GM19463 (cell line): ENCODE measurements at regions not wholly inside any gene's neighbourhood (a gene's known extent, or its start where the extent isn't known, plus 50 kb on each side); places are given as distances from the start of the nearest gene placed in this dataset.
A peak's percentile ranks its signal among the peaks of the same experiment; 100 is the strongest.
"Not testable (repeated sequence)": the region's sequence is repeated elsewhere in the genome, so short reads cannot be mapped to it uniquely, and the experiment has no call there.

Experiments used
- ATAC-seq: cut with Tn5 transposase; IDR thresholded peaks from one replicate; pipeline ENCODE4 v1.9.1; 2021; ENCODE audit warnings: mild to moderate bottlenecking, moderate library complexity; ENCODE audit not compliant: unreplicated experiment

DNA sequence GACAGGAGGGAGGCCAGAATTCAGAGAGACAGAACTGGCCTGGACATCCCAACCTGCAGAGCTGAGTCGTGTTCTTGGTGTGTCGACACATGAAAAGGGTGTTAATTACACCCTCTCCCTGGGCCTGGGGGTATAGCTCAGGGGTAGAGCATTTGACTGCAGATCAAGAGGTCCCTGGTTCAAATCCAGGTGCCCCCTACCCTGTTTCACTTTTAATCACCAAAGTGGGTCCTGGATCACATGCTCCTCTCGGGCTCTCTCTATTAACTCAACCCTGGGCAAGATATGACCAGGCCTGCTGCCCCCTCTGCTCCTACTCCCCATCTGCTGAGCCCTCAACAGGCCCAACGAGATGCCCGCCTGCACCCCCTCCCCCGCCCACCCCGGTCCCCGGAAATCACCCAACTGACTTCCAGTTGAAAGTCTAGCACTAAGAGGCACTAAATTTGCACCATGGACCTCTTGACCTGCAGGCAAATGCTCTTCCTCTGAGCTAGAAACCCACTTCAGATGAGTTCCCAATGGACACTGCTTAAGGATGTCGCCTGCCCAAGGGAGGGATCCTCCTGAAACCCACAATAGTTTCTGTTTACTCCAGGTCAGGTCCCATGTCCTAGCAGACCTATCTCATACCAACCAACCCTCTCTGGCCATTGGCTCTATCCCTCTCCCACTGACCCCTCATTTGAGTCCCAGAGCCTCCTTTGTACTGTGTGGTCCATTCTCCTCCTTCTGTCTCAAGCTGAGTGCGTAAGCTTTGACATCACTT, 137.6 kb downstream of the ZNF467 start:
- ATAC-seq: peak; percentile 79

DNA sequence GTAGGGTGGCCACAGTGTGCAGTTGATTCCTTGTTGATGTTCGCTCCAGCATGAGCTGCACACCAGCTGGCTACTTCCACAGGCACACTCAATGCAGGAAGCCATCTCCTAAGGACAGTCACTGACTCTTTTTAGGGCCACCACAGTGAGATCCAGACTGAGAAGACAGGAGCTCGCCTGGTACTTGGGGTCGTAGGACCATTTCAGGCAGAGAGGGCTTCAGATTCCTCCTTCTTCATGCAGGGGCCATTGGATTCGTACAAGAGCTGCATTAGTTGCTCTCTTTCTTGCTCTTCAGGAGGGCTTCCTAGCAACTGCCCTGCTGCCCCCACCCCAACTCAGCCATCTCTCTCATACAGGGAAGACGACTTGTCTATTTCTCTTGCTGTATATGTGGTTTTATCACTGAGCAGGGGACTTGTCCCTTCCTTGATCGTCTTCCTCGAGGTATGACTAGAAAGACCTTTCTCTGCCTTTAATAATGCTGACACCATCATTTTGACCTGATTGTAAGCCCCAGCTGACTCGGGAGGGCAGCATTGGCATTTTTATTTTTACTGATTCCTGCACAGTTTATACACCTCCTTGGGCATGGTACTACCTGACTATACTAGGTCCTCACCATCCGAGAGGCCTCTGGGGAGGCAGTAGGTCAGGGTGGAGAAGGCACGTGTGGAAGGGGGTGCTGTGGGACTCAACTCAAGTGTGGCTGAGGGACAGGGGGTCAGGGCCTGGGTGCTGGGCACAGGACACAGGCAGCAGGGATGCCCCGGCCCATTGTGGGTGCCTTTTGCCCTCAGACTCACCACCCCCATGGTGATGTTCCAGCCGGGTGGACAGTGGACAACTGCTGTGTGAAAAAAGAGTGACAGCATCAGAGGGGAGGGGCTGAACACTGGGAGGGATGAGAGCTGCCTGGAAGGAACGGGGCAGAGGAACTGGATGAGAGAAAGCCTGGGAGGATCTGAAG, 136.7 kb upstream of the ZNF746 start:
- ATAC-seq: no peak

DNA sequence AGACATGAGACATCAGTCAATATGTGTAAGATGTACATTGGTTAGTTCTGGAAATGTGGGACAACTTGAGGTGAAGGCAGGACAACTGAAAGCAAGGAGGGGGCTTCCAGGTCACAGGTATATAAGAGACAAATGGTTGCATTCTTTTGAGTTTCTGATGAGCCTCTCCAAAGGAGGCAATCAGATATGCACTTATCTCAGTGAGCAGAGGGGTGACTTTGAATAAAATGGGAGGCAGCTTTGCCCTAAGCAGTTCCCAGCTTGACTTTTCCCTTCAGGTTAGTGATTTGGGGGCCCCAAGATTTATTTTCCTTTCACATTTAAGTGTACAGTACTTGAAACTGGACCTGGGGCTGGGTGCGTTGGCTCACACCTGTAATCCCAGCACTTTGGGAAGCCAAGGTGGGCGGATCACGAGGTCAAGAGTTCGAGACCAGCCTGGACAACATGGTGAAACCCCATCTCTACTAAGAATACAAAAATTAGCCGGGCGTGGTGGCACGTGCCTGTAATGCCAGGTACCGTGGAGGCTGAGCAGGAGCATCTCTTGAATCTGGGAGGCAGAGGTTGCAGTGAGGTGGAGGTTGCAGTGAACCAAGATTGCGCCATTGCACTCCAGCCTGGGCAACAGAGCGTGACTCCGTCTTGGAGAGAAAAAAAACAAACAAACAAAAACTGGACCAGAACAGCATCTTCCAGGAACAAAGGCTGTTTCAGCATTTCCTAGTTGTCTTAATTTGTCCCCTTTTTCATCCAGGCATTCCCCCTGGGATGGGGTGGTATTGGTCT, 130.9 kb upstream of the ZNF746 start:
- ATAC-seq: not testable (repeated sequence)

DNA sequence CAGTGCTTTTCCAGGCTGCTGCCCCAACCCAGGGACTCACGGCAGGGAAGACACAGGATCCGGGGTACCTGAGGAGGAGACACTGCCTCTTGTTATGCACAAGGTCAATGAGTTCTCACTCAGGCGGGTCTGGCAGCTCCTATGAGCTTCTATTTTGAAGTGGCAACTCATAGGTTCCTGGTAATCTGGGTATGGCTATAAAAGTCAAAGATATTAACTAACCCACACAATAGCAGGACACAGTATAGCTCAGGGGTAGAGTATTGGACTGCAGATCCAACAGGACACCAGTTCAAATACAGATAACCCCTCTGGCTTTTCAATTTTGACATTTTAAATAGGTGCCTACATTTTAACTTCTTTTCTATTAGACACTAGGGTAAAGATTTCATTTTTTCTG, 130.3 kb upstream of the ZNF746 start:
- ATAC-seq: no peak

DNA sequence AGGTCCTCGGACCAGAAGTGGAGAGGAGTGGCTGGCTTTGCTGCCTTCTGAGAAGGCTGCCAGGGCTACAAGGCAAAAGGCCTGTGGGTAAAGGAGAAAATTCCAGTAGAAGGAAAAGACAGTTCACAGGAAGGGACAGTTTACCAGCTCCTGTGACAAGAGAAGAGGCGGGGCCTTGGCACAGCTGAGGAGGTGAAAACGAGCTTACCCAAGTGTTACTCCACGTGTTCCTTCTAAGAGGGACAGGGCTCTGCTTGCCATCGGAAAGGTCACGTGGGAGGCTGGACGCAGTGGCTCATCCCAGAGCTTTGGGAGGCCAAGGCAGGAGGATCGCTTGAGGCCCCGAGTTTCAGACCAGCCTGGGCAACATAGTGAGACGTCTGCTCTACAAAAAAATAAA, 129.4 kb upstream of the ZNF746 start:
- no peak for ATAC-seq

DNA sequence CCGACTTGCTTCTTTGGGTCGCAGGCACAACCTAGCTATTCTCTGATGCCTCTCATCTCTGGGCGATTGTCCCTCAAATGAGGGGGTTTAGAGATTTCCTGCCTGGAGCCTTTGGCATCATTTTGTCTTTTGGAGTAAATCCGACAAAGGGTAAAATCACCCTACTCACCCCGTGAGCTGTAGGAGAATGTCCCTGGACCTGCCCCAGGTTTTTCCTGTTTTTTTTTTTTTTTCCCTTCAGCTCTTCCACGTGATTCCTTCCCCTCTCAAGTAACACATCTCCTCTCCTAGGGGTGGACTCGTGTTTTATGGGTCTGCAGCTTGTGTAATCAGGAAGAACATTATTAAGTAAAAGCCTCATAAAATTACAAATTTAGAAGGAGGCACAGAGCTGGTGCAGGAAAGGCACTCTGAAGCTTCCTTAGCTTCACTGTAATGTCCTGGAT, 128.4 kb upstream of the ZNF746 start:
- ATAC-seq: no peak

DNA sequence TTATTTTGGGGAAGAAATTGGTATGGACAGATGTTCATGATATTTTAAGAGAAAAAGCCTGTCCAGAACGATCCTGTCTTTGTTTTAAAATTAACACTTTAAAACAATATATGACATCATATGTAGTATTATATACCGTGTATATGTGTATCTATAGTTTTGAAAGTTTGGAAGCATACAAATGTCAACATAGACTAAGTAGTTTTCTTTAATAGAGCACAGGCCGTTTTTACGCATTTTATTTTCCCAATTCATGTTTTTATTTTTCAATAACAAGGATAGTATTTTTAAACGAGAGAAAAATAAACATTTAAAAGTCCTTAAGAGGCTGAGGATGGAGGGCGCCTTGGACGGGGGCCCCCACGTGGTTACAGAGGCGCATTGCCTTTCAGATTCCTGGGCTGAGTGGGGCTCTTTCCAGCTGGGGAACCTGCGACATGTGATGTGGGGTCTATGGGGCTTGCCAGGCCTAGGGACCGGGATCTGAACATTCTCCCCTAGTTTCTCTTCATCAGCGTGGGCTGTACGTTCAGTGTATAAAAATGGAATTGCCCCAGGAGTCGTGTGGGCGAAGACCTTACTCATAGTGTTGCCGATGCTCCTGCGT, 127.8 kb upstream of the ZNF746 start:
- no peak for ATAC-seq

DNA sequence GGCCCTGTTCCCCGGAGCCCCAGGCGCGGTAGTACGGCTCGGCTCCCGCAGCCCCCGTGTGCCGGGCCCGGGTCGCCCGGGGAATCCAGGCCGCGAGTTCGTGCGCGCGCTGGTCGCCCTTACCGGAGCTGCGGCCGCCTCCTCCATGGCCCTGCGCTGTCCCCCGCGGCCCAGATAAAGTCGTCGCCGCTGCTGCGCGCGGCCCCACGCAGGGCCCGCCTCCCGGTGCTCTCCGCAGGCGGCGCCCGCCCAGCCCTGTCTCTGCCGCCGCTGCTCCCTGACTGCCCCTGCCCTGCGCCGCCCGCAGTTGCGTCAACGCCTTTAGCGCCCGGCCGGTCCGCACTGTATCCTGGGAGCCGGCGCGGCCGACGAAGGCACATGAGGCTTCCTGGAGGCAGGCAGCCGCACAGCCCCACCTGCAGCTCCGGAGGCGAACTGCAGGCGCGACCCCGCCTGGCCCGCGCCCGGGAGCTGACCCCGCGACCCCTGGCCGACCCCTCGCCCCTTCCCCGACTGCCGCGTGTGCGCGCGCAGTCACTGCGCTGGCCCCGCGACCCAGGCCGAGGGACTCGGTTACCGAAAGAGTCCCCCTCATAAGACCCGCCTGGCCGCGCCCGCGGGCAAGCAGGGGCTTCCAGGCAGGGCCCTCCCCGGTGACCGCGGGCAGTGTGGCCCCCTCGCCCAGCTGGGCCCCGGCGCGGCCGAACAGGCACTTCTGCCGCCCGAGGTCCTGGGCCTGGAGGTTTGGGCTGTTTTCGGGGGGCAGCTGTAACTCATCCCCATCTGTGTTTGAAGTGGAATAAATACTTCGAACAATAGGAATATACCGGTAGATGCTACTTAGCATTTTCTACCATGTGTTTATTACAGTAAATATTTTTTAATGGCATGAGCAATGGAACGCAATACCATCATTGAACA, 127.1 kb upstream of the ZNF746 start:
- peak; percentile 81 for ATAC-seq

DNA sequence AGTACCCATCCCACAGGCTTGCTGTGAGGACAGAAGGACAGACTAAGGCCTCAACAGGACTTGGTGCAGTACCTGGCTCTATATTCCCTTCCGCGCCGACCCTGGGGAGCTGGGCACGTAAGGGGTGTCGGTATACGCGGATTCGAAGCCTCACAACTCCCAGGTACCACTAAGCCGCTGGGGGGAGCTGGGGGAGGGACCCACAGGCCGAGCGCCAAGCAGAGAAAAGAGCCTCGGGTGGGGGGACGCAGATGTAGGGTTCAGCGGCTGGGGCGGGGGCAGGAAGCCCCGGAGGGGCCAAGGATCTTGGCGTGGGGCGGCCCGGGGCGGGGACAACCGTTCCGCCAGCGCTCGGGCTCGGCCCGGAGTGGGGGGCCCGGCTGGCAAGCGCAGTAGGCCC, 126.4 kb upstream of the ZNF746 start:
- peak; percentile 4 for ATAC-seq

DNA sequence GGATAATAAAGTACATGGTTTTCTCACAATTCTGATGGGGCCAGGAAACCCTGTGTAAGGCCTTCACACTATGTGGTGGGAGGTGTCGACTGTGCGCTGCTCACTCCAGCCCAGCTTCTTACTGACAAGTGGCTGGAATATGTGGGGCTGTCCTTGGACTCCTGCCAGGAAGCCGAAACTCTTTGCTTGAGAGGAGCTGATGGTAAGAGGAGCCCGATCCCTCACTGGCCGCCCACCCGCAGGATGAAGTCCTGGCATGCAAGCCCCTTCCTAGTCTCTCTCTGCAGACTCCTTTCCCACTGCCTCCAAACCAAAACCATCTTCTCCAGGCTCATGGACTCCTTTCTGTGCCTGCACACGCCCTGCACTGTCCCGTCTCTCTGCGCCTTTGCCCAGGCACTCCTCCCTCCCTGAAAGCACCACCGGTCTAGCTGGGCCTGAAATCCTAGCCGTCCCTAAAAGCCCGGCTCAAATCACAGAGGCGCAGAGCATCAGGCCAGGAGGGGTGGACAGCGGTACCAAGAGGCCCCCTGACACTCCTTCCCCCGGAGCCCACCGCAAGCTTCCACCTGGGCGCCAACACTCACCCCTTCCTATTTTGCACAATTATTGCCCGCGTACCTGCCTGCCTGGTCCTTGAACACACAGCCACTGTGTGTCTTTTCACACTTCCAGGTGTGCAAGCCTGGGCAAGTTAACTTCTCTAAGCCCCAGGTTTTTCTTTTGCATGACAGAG, 125.8 kb upstream of the ZNF746 start:
- ATAC-seq: not testable (repeated sequence)

DNA sequence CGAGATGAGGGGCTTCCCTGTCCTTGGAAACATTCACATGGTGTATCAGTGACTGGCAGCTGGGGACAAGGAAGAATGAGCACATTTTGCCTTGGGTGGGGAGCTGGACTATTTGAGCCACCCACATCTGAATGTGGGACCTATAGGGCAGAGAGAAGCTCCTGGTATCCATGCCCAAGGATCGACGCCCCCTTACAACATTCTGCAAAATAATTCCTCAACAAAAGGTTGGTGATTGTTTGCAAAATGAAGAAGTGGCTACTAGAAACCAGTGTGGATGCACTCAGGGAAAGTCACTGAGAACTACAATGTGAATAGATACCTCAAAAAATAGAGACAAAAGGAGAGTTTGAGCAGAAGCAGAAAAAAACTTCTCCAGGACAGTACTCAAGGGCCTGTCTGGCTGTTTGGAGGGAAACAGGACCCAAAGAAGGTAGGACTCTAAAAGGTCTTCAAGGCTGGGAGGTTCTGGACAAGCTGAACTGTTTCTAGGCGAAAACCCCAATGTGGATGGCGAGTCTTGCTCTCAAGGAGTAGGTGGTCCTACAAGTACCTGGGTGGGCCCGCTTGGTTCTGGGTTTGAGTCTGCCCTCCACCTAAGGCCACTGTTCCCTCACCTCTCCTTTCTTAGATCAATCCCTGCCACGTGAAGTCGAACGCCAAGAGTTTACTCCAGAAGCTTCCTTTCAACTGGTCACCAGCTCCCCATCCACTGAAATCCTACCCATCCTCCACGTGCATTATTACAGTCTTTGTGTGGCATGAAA, 125.0 kb upstream of the ZNF746 start:
- no peak for ATAC-seq

DNA sequence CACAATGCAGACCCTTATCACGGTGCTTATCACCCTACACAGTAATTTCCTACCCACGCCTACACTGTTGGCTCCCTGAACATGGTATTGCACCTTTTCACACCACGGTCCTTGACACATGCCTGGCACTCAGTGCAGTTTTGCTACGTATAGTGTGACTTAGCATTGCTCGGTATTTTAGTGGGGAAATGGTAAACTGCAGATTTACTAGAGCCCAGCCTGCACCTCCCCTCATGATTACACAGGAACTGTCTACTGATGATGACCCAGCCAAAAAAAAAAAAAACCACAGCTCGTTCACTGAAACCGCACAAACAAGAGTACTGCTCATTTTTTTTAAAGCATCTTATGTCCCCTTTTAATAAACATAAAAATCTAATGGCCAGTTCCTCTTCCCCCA, 124.2 kb upstream of the ZNF746 start:
- no peak for ATAC-seq

DNA sequence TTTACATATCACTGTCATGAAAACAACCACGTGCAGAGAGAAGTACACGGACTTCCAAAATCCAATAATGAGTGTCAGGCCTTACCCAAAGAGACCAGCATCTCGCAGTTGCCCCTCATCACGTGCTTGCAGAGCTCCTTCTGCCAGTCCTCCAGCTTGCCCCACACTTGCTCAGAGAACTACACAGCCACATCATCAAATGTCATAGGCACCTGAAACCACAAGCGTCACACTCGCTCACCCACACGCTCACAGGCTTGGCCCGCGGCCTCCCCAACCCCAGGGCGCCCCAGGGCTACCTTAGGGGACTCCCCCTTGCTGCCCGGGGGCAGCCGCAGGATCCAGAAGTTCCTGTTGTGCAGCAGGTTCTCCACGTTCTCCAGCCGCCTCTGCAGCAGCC, 123.4 kb upstream of the ZNF746 start:
- peak; percentile 57 for ATAC-seq

DNA sequence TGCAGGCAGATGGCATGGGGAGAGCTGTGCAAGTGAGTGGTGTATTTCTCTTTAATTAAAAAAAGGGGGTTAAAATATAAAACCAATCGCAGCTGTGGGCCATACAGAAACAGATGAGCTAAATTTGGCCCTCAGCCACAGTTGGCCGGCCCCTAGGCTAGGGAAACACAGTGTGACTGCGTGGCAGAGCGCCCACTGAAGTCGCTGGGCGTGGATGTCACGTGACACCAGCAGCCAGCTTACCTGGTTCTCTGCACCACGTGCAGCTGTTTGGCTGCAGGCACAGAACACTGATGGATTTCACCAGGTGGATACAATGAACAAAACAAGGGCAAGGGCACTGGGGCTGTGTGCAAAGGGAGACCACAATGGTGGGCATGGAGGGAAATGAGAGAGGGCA, 119.3 kb upstream of the ZNF746 start:
- no peak for ATAC-seq

DNA sequence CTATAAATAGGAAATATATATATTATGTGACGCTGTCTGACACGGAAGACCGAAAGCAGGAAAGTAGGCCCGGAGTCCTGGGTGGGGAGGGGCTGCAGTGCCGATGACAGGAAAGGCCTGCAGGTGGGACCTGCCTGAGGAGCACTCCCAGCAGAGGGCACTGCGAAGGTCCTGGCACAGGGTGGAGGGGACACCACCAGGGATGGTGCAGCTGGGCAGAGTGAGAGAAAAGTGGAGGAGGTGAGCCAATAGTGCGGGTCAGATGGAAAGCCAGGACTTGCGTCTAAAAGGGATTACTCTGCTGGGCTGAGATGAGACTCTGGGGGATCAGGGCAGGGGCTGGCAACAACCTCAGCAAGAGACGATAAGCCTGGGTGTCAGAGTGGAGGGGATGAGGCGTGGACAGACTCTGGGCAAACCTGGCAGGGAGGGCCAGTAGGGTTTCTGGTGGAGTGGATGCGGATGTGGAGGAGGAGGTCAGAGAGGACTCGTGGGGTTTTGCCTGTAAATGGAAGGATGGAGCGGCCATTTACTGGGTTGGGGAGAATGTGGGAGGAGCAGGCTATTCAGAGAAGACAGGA, 118.2 kb upstream of the ZNF746 start:
- ATAC-seq: no peak

DNA sequence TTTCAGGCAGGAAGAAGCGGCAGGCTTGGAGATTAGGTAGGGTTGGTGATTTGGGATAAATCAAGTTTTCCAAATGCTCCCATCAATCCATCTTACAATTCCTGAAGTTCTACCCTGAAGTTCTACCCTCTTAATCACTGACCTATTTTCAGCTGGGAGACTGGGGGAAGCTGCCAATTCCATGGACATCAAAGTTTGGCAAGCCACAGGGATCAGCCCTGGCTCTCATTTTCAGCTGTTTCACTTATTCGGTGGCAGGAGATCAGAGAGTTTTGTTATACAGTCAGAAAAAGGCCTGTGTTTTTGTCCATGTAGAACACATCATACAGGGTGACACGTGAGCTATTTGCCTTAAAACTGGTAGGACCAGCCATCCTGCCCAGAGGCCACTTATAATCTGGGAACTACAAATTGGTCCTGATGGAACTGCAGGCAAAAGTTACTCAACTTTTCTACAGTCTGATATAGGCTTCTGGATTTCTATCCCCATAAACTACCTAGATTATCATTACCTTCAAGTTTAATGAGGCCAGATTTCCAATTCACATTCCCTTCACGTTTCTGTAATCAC, 112.9 kb upstream of the ZNF746 start:
- no peak for ATAC-seq

DNA sequence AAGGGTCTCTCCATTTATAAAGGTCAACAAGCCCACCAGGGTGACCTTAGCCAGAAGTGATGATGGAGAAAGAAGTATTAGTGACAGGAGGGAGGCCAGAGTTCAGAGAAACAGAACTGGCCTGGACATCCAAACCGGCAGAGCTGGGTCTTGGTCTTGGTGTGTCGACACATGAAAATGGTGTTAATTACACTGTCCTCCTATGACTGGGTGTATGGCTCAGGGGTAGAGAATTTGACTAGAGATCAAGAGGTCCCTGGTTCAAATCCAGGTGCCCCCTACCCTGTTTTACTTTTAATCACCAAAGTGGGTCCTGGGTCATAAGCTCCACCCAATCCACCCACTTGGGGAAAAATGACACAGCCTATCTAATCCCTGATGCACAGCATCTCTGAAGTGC, 110.6 kb upstream of the ZNF746 start:
- ATAC-seq: no peak

DNA sequence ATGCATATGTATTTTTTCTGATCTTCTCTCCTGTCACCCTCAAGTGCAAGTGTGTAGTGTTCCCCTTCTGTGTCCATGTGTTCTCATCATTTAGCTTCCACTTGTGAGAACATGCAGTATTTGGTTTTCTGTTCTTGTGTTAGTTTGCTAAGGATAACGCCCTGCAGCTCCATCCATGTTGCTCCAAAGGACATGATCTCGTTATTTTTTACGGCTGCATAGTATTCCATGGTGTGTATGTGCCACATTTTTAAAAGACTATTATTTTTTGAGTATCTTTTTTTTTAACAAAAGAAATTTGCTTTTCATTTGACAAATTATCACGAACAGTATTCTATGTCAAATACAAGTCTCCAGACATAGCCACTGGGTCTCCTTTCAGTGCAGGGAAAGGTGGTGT, 110.1 kb upstream of the ZNF746 start:
- no peak for ATAC-seq
